SKM-1 (cell line): ENCODE measurements at regions not wholly inside any gene's neighbourhood (a gene's known extent, or its start where the extent isn't known, plus 50 kb on each side); places are given as distances from the start of the nearest gene placed in this dataset.

Source experiments
- DNase-seq: peaks from one replicate; lab custom pipeline; 2025; ENCODE audit not compliant: unreplicated experiment; lab: John Stamatoyannopoulos, UW

DNA sequence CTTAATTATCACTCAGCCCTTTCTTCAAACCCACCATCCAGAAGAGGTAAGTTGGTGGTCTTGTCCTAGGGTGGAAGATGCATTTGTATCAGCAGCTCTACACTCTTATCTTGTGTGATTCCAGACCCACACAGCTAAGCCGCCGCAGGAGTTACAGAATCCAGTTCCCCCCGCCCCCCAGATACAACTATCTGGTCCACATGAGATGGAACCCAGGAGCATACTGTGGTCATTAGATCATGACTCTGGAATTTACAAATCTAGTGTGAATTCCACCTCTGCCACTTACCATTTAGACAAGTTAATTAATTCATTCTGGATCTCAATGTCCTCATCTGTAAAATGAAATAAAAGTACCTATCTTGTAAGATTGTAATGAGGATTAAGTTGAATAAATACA, 486.4 kb downstream of the BCL11A start:
- DNase-seq, result no peak

DNA sequence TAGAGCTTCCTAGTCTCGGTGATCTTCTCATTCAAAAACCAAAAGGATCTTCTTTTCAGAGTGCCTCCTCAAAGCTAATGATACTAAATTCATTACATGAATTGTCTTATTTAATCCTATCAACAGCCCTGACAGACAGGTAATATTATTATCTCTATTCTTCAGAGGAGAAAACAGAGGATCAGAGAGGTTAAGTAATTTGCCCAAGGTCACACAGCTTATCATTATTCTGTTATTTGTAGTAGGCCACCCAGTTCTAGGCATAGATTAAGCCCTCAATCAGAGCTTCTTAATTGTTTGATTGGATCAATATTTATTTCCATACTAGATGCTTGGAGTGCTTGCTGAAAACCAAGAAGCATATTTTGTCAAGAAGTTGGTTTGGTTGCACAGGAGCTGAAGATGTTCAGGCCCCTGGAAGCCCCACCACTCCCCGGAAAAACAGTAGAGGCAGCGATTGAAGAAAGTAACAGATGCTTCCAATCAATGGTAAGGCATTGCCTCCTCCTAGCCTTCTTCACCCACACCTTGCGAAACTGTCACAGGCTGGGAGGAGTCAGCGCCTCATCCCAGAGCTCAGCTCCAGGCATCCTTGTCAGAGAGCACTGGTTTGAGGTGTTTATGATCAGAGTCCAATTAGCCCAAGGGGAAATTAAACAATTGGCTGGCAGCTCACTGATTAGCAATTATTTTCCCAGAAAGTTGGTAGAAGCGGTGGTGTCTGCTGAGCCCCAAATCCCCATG, 487.2 kb downstream of the BCL11A start:
- DNase-seq, result no peak

DNA sequence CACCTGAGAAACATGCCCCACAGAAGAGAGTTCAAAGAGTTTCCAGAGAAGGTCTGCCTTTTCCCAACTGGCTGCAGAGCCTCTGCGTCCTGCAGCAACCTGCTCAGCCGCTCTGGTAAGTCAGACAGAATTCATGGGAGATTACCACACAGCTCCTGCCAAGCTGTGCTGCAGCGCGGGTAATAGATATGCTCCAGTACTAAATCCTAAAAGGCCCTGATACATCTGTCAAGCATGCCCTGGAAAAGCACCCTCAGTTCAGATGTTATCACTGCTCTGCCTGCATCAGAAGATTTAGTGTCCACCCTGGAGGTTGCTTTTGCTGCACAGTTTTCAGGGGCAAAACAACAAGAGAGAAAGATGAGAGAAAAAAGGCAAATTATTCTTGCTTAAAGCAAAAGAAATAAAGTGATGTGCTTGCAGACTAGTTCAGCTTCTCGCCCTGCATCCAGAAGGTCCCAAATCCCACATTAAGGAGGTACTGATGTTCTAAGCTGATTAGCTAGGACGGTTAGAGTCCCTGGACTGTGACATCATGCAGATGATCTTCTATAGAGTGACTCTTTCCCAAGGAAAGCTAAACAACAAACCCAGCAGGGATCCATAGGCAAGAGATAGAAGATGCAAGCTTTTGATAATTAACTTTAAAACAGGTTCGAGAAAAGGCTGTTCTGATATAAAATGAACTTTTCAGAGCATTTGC, 488.6 kb downstream of the BCL11A start:
- no peak for DNase-seq

DNA sequence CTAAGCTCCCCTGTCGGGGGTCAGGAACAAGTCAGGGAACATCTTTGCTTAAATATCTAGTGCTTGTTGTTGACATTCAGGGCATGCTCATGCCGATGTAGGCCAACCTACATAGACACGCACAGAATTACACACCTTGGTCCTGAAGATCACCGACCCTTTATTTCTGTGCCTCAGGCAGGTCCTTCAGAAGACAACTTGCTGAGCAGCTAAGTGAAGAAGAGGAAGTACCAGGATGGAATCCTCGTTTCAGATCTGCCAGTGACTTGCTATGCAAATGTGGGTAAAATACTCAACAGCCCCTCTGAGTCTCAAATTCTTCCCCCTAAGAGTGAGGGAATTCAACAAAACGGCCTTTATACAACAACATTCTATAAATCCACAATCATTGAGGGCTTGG, 494.7 kb downstream of the BCL11A start:
- no peak for DNase-seq

DNA sequence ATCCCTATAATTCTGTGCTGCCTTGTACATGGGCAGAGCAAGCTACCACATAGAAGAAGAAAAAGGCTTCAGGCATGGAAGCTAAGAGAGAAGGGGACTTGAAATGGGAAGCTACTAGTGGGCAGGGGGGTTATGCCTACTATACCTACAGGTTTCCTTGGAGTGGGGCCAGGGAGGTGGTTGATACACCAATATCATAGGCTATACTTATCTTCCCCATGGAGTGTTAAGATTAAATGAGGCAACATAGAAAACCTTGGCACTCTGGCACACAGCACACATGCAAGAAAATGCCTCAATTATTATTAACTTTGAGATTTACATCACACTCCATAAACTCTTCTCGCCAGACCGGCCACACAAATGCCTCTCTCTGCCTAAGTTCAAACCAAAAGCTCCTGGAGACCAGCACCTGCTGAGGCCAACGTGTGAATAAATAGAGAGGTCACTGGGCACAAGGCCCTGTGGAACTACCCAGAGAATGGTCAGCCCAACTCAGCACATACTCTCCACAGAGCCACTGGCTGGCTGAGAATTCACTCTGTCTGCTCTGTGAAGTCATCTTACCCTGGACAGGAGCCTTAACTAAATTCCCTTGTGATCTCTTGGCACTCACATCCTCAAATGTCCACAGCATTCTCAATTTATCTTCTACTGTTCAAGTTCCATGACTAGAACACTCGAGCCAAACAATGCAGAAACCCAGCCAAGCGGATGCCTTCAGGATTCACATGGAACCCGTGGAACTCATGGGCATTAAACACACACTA, 498.7 kb downstream of the BCL11A start:
- DNase-seq, result no peak

DNA sequence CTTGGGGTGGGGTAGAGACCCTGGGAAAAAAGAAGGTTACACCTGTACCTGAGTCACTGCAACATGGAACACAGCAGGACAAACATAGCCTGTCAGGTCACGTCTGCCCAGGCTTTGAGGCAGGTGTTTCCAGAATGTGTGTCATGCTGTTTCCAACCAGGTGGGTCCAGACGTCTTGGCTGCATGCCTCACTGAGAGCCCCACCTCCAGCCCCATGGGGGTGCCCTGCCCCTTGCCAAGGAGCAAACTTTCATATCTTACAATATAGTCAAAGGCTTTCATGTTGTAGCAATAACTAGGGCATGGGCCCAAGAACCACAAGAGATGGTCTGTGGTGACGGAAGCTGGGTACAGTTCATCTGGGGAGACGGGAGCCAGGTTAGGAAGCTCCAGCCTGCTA, 499.7 kb downstream of the BCL11A start:
- DNase-seq, result no peak

DNA sequence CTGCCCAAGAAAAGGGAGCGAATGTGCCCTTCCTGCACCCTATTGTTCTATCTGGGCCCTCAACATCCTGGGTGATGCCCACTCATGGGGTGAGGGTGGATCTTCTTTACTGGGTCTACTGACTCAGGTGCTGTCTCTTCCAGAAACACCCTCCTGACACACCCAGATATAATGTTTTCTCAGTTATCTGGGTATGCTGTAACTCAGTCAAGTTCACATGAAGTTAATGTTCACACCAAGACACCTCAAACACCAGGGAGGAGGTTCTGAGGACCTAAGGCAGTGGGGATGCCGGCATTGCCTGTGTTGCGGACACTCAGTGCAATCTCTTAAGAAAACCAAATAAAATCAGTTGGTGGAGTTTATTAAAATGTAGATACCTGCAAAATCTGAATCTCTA, 500.9 kb downstream of the BCL11A start:
- DNase-seq, result no peak

DNA sequence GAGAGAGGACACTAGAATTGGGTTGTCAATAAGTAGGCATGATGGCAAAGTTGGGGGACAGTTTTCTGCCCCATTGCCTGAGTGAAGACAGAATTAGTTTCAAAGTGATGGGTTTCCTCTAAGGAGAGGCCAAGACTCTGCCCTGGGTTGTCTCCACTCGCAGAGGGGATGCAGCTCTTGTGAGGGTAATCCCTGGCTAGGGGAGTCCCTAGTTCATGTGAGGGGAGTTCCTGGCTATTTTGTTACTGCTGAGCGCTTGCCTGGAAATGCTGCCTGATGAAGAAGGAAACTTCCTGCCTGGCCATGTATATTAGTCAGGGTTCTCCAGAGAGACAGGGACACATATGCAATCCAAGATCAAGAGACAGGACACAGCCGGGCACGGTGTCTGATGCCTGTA, 501.5 kb downstream of the BCL11A start:
- no peak for DNase-seq

DNA sequence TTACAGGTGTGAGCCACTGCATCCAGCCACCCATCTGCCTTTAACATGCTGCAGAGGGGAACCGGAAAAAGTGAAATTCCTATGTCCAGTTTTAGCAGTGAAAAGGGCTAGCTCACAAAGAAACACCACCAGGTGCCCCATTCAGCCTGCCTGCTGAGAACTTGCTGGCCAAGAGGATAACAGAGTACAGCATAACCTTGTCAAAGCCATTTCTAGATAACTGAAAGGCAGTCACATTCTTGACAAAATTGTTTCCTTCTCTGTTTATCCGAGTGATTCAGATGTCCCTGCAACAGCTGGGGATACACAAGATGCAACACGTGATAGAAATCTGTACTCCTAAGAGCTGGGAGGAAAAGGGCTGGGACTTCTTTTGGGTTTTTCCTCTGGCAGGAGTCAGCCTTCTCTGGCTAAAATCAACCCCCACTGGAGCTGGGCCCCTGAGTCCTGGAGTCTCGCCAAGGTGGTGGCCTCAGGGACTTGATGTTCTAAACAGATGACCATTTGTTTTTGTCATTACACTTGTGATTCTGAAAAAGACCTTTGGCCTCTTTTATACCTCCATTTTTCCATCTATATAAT, 505.4 kb downstream of the BCL11A start:
- no peak for DNase-seq

DNA sequence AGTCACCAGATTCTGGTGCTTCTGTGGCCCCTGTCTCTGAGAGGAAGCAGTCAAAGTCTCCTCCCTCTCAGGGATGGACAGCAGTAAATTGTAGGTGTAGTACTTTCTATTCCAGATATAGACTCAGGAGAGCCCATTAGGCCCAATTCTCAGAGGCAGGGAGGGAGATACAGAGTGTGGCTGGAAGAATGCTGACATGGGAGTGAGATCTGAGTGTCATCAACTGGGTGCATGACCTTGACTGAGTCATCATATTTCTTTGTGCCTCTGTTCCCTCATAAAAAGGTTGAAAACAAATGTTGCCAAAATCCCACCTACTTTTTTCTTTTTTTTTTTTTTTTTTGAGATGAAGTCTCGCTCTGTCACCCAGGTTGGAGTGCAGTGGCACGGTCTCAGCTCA, 506.1 kb downstream of the BCL11A start:
- DNase-seq, result no peak

DNA sequence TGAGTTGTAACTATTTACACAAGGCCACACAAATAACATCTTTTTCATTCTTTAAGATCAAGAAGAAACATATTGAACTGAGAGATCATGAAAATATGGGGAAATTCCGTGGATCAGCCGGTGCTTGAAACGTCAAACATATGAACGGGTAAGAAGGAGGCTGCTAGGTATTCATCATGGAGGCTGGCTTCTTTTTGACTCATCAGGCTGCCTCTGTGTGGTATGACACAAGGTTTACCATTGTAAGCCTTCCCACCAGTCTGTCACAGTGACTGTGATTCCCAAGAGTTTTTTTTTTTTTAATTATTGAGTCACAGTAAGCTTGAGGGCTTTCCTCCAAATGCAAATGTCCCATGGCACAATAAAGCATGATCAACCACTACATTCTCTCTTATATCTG, 506.9 kb downstream of the BCL11A start:
- no peak for DNase-seq

DNA sequence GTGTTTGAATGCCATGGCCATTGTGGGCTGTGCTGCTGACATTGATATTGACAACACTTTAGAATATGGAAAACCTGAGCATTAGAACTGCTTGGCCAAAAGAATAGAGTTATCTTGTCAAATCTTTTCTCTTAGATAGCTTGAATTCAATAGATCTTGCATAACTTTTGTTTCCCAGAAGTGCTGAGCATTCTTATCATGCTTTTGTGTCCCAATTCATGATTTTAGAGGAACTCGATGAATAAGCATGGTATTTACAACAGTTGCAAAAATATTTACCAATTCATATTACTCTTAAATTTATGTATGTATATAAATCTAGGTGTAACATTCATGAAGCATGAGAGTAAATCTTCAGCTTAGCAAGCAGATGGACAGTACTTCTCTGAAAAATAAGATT, 508.0 kb downstream of the BCL11A start:
- DNase-seq, result no peak

DNA sequence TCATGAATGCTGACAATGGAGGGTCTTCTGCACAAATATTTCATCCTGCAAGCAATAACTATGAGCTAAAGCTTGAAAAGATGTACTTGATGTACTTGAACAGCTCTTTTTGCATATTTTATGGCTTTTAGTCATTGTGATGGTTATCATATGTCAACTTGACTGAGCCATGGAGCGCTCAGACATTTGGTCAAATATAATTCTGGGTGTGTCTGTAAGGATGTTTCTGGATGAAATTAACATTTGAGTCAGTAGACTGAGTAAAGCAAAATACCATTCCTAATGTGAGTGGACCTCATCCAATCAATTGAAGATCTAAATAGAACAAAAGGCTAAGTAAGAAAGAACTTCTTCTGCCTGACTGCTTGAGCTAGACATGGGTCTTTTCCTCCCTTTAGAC, 509.0 kb downstream of the BCL11A start:
- DNase-seq, result no peak

DNA sequence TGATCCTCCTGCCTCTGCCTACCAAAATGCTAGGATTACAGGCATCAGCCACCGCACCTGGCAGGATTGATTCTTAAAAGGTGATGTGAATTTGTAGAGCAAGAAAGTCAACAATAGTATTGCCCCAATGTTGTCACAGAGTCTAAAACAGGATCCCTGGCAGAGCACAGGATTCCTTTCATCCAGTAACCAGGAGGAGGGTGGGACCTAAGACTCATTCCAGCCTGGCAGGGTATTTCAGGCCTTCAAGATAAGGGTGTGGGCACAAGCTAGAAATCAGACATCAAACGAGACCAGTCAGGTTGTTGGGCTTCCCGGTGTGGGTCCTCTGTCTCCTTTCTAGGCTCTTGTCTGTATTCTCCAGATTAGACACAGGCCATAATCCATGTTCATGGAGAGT, 511.4 kb downstream of the BCL11A start:
- DNase-seq, result no peak

DNA sequence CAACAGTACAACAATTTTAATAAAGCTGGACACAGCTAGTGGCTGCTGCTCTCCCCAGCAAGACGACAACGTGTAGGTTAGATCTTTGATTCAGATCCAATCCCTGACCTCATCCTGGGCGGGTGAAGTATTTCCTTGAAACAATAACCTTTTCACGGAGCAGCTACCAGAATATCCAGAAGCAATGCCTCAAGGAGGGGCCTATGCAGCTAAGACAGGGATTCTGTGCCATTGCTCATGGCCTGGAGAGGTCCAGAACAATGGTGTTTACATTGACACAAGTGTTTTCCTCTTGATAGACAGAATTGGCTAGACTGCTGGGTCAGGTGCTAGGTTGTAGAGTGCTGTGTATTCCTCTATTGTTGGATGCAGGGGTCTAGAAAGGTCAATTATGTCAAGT, 520.1 kb downstream of the BCL11A start:
- no peak for DNase-seq

DNA sequence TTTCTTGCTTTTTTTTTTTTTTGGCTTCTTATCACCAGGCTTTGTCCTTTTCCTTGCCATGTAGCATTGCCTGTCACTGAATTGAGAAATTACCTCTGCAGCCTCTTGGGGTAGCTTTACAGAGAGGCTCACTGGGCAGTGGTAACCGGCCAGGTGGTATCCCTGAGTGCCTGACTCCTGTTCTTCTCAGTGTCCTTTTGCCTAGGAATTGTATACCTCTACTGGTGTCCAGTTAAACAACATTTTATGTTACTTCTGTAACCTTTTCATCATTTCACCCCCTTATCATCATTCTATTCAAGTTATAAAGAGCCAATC, 523.9 kb downstream of the BCL11A start:
- DNase-seq, result no peak

DNA sequence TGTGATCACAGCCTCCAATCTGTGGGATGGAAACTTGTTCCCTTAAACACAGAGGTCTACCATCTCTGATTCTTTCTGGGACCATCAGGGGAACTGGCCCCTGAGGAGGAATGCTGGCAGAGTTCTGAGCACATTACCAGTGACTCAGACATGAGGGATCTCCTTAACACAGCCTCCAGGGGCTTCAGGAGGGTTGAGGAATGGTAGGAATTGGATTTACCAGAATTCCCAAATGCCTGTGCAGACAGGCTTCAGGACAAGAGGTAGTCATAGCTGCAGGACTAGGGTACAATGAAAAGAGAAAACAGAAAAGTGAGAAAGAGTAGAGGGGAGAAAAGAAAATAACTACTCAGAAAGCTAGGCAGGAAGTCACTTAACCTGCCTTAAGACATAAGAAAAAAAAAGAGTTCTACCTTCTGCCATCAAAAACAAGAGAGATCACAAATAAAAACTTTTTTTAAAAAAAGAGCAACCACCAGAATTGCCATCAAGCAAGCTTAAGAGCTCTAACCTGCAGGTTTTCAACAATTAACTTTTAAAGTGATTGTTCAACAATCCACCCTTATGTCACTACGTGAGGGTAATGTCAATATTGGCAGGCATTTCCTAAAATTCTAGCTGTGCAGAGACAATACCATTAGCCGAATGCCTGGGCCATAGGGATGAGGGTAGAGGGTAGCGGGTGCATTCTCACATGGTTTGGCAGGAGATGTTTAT, 524.4 kb downstream of the BCL11A start:
- no peak for DNase-seq

DNA sequence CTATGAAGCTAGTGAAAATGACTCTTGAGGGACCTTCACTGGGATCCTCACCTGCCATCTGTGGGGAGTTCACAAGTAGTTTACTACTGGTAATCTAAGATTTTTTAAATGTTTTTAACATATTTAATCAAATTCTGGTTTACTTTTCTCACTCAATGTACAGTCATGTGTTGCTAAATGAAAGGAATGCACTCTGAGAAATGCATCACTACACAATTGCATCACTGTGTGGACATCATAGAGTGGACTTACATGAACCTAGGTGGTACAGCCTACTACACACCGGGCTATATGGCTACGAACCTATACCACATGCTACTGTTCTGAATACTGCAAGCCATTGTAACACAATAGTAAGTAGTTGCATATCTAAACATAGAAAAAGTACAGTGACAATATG, 528.0 kb downstream of the BCL11A start:
- no peak for DNase-seq

DNA sequence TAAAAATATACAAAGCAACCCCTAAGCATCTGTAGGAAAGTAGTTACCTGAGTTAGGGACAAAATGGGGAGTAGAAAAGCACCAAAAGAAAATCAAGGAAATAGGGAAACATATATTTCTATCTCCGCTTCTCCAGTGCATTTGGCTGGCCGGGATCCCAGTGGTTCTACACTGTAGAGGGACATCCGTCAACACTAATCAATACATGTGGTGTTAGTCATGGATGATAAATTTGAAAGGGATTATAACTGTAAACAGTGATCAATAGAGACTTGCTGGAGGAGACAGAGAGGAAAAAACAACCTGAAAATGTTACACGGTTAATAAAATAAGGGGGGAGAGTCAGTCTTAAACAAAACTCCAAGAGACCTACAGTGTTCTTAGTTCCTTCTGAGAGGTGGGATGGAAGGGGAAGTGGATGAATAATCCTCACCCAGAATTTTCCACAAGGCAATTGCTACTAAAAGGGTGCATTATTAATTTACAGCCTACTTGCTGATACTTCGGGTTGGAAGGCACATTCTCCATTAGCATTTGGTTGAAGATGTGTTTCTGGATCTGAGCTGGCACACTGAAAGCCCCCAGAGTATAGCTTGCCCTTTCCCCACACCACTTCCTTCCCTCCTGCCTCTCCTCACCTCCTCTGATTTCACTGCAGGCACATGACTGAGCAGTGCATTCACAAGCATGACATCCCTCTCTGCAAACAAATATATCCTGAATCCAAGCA, 530.0 kb downstream of the BCL11A start:
- no peak for DNase-seq

DNA sequence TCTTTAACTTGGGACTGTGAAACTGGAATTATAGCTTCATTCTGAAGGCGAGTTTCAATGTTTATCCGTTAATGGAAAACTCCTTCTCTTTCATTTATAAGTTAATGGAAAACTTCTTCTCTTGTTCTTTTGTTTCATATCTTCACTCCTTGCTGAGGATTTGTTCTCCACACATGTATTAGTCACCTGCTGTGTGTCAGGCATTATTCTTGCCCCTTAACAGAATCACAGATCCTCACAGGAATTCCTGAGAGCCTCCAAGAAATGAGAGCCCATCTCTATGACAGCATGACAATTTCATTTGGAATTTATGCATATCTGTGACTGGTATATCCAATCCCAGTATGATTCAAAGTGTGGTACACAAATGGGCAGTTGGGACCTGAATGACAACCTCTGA, 545.8 kb downstream of the BCL11A start:
- DNase-seq, result no peak

DNA sequence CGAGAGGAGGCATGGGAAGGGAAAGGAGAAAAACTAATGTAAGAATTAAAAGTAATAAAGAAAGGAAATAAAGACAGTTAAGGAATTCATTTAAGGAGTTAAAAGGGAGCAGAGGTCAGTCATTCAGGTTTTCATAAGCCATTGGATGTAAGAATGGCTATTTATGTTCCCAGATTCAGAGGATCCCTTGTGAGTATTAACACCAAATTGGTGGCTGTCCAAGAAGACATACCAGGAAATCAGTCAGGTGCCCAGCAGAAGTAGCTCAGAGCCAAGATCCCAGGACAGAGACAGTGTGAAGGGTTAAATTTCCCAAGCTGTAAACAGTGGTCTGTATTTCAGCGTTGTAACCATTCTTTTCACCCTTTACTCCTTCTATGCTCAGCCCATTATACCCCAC, 550.4 kb downstream of the BCL11A start:
- DNase-seq, result no peak
